ENCODE measurements at regions not wholly inside any gene's neighbourhood (a gene's known extent, or its start where the extent isn't known, plus 50 kb on each side); places are given as distances from the start of the nearest gene placed in this dataset.
A peak's percentile ranks its signal among the peaks of the same experiment; 100 is the strongest.

GRCh38 chr5:124377386-124377785 is 369.1 kb downstream of the ZNF608 start:
- TF ChIP-seq POLR2AphosphoS5 (IDR thresholded peaks at IDR 0.05) (no peak), CTCF (IDR thresholded peaks at IDR 0.05) (no peak), EP300 (IDR thresholded peaks at IDR 0.05) (no peak), POLR2A (IDR thresholded peaks at IDR 0.05) (no peak)

GRCh38 chr5:124373883-124374282 is 372.6 kb downstream of the ZNF608 start:
- H3K27me3 ChIP-seq, result no peaks in the 10 kb centered on the region
- no peak for TF ChIP-seq EP300 (IDR thresholded peaks at IDR 0.05)
- TF ChIP-seq POLR2A (IDR thresholded peaks at IDR 0.05), result no peak
- TF ChIP-seq CTCF (IDR thresholded peaks at IDR 0.05), result no peak
- no peak for TF ChIP-seq POLR2AphosphoS5 (IDR thresholded peaks at IDR 0.05)
- 86% methylated on average over 3 of the region's 3 CpGs for WGBS
- no peaks in the 10 kb centered on the region for H3K36me3 ChIP-seq
- no peak overlapping the region for H3K27ac ChIP-seq
- no peak overlapping the region for H3K4me3 ChIP-seq
- DNase-seq (ENCODE audit: low spot score in 2 of 2), result no peak
- H3K4me1 ChIP-seq, result no peaks in the 10 kb centered on the region
- no peaks in the 10 kb centered on the region for H3K9me3 ChIP-seq

More at GRCh38 chr5:124377386-124377785, 369.1 kb downstream of the ZNF608 start:
- Histone ChIP-seq H3K27me3 (no peaks in the 10 kb centered on the region), H3K9me3 (no peaks in the 10 kb centered on the region), H3K36me3 (no peaks in the 10 kb centered on the region), H3K4me1 (no peaks in the 10 kb centered on the region), H3K27ac (no peak overlapping the region), H3K4me3 (no peak overlapping the region)
- no peak for DNase-seq (ENCODE audit: low spot score in 2 of 2)
- WGBS, result 90% methylated on average over 1 of the region's 1 CpG

DNA sequence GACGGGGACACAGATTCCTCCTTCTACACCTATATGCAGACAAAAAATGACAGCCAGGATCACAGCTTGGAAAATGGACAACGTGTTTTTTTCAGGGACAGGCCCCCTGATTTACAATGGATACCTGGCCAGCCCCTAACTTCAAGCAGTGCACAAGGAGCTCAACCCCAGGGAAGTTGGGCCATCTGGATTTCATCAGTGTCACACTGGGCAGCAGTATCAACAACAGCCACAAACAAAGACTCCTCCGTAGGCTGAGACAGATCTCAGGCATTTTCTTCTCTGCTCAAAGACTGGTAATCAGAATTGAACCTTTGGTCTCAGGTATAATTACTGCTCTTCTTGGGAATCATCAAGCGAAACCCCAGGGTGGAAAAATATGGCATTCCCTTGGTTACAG is 374.0 kb downstream of the ZNF608 start:
- H3K27ac ChIP-seq, result no peak overlapping the region
- no peak for DNase-seq (ENCODE audit: low spot score in 2 of 2)
- 78% methylated on average over 3 of the region's 4 CpGs for WGBS
- no peaks in the 10 kb centered on the region for H3K4me1 ChIP-seq
- no peaks in the 10 kb centered on the region for H3K27me3 ChIP-seq
- H3K36me3 ChIP-seq, result no peaks in the 10 kb centered on the region
- H3K4me3 ChIP-seq, result no peak overlapping the region
- H3K9me3 ChIP-seq, result no peaks in the 10 kb centered on the region
- TF ChIP-seq EP300 (IDR thresholded peaks at IDR 0.05), result no peak

DNA sequence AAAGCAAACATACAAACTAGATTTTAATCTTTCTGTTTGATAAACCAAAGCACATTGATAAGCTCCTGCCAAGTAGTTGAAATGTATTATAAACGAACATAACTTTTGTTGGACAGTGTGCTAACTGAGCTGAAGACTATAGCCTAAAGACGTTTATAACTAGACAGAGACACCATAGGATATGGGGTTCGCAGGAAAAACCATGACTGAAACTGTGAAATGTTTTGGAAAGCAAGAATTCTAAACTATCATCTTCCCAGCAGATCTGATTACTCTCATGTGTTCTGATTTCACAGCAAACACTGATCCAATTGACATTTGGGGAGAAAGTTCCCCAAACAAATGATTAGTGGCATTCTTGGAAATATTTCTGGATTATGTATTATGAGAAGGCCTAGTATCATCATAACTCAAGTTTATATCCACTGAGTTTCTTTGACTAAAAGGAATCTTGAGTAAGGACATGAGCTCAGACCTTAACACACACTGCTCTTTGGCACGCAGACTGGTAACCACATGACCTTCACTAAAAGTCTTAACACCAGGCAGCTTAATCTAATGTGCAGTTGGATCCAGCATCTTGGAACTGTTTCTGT is 375.2 kb downstream of the ZNF608 start:
- Histone ChIP-seq H3K4me3 (no peak overlapping the region), H3K27me3 (no peaks in the 10 kb centered on the region), H3K4me1 (no peaks in the 10 kb centered on the region), H3K9me3 (no peaks in the 10 kb centered on the region), H3K27ac (no peak overlapping the region), H3K36me3 (no peaks in the 10 kb centered on the region)
- TF ChIP-seq CTCF (IDR thresholded peaks at IDR 0.05), result no peak
- WGBS, result 45% methylated on average over 4 of the region's 4 CpGs
- DNase-seq (ENCODE audit: low spot score in 2 of 2), result peak; percentile 67 to 80

GRCh38 chr5:124370601-124371000 is 375.8 kb downstream of the ZNF608 start:
- no peak for DNase-seq (ENCODE audit: low spot score in 2 of 2)
- Histone ChIP-seq H3K27me3 (no peaks in the 10 kb centered on the region), H3K36me3 (no peaks in the 10 kb centered on the region), H3K4me1 (no peaks in the 10 kb centered on the region), H3K27ac (no peak overlapping the region), H3K4me3 (no peak overlapping the region), H3K9me3 (no peaks in the 10 kb centered on the region)
- TF ChIP-seq POLR2A (IDR thresholded peaks at IDR 0.05) (no peak), EP300 (IDR thresholded peaks at IDR 0.05) (no peak), CTCF (IDR thresholded peaks at IDR 0.05) (no peak), POLR2AphosphoS5 (IDR thresholded peaks at IDR 0.05) (no peak)

DNA sequence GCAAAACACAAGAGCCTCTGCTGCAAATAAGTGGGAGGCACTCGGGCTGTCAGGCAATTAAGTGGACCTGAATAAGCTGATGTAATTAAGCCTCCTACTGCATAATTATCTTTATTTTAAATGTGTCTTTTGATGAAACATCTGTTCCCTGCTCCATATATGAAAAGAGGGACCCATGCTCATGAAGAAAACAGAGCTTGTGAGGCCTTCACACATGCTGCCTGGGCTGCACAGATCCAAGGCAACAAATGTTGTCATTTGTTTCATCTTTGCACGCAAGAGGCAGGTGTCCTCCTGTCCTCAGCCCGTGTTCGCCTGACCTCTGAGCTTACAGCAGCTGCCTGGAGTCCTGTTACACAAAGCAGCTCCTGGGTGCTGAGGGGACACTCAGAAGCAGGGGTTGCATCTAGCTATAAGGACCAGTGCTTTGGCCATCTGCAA is 381.1 kb downstream of the ZNF608 start:
- Histone ChIP-seq H3K27me3 (no peaks in the 10 kb centered on the region), H3K9me3 (no peaks in the 10 kb centered on the region), H3K4me1 (no peaks in the 10 kb centered on the region), H3K4me3 (no peak overlapping the region), H3K27ac (no peak overlapping the region), H3K36me3 (no peaks in the 10 kb centered on the region)
- no peak for DNase-seq (ENCODE audit: low spot score in 2 of 2)
- 89% methylated on average over 4 of the region's 4 CpGs for WGBS
- TF ChIP-seq CTCF (IDR thresholded peaks at IDR 0.05) (no peak), POLR2AphosphoS5 (IDR thresholded peaks at IDR 0.05) (no peak), POLR2A (IDR thresholded peaks at IDR 0.05) (no peak), EP300 (IDR thresholded peaks at IDR 0.05) (no peak)
